ENCODE measurements at regions not wholly inside any gene's neighbourhood (a gene's known extent, or its start where the extent isn't known, plus 50 kb on each side); places are given as distances from the start of the nearest gene placed in this dataset.

DNA sequence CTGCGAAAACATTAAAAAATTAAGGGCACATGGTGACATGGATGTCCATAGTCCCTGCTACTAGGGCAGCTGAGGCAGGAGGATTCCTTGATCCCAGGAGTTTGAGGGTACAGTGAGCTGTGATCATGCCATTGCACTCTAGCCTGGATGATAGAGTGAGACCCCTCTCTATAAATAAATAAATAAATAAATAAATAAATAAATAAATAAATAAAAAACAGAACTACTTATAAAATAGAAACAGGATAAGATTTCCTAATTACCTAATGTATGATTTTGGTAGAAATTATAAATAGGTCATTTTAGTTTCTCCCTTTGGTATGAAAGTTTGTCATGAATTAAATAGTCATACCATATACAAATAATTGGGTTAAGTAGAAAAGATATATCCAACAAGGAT lies 916.2 kb downstream of the GRIK2 start:
- DNase-seq: no peak

GRCh38 chr6:102300350-102300749 lies 906.8 kb downstream of the GRIK2 start:
- no peak for DNase-seq

GRCh38 chr6:102298051-102298450 lies 904.5 kb downstream of the GRIK2 start:
- DNase-seq: no peak

Measured in CD4-positive, alpha-beta T cell treated with Interferon alpha-2 for 1 hour (primary cell).